Suprapubic skin (tissue), 4 donors: ENCODE measurements at regions not wholly inside any gene's neighbourhood (a gene's known extent, or its start where the extent isn't known, plus 50 kb on each side); places are given as distances from the start of the nearest gene placed in this dataset.

Source experiments
- EP300 ChIP-seq: sonication (generic); formaldehyde crosslinking; IDR thresholded peaks from one replicate; pipeline ENCODE4 v1.6.1; 2017; ENCODE audit warnings: antibody characterized with exemption
- POLR2A ChIP-seq, 2 donors: fragments of 450-650 bp; IDR thresholded peaks; one replicate each; pipeline ENCODE4 v1.6.1; 2017; ENCODE audit warnings: antibody characterized with exemption in 2 of 2, mild to moderate bottlenecking in 2 of 2, moderate library complexity in 2 of 2
- POLR2AphosphoS5 ChIP-seq, 3 donors: sonication (generic); formaldehyde crosslinking; IDR thresholded peaks; one replicate each; pipeline ENCODE4 v1.6.1; 2017; ENCODE audit warnings: antibody characterized with exemption in 3 of 3

DNA sequence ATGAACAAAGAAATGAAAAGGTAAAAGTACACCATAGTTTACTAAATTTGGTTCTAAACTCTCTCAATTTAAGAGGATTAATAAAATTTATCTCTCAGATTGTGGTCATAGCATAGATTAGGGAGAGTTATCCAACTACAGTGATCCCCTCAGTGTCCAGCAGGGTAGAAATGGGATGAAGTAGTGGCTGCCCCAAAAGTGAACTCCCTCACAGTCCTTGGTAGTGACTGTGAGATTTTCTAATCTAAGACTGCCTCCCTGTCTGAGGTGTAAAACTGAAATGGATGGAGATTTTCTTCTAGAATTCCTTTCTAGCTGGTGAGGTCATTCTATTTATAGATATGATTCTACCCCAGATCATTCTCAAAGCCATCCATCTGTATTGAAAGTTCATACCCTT, 455.5 kb downstream of the ACTL7B start:
- no peak for TF ChIP-seq EP300
- no peak for TF ChIP-seq POLR2AphosphoS5 (IDR thresholded peaks at IDR 0.05)
- no peak for TF ChIP-seq POLR2A (IDR thresholded peaks at IDR 0.05)
